IPS-20b (cell line): ENCODE measurements at regions not wholly inside any gene's neighbourhood (a gene's known extent, or its start where the extent isn't known, plus 50 kb on each side); places are given as distances from the start of the nearest gene placed in this dataset.
"Not testable (repeated sequence)": the region's sequence is repeated elsewhere in the genome, so short reads cannot be mapped to it uniquely, and the experiment has no call there.

Experiments used
- H3K27ac ChIP-seq: one replicate; pipeline ENCODE4 v1.5.1; 2013; ENCODE audit warnings: low read length
- H3K27me3 ChIP-seq: 2 replicates; pipeline ENCODE4 v1.6.1; 2013; ENCODE audit warnings: mild to moderate bottlenecking, low read length, inconsistent platforms; ENCODE audit not compliant: insufficient read depth
- H3K36me3 ChIP-seq: 2 replicates; pipeline ENCODE4 v1.6.1; 2013; ENCODE audit warnings: low read depth, mild to moderate bottlenecking, inconsistent platforms, low read length, moderate library complexity; ENCODE audit not compliant: insufficient read depth
- H3K4me1 ChIP-seq: 2 replicates; pipeline ENCODE4 v1.6.1; 2013; ENCODE audit warnings: mild to moderate bottlenecking, control low read depth, inconsistent platforms, low read length, moderate library complexity; ENCODE audit not compliant: insufficient read depth
- H3K4me3 ChIP-seq: 2 replicates; pipeline ENCODE4 v1.5.1; 2013; ENCODE audit warnings: mild to moderate bottlenecking, low read length, inconsistent platforms
- H3K9ac ChIP-seq: 2 replicates; pipeline ENCODE4 v1.6.1; 2013; ENCODE audit warnings: low read depth, mild to moderate bottlenecking, inconsistent platforms, low read length, moderate library complexity
- H3K9me3 ChIP-seq: 2 replicates; pipeline ENCODE4 v1.6.1; 2013; ENCODE audit warnings: mild to moderate bottlenecking, low read depth, low read length, inconsistent platforms; ENCODE audit not compliant: insufficient read depth

- H3K4me1 ChIP-seq, result no peaks in the 10 kb centered on the region
Observed at GRCh38 chr6:97765461-97765860, 482.4 kb upstream of the MMS22L start.

GRCh38 chr6:97771372-97771771 is 488.4 kb upstream of the MMS22L start:
- peak overlapping the region; percentile 41; the same call in 1 of the 2 replicates for H3K9ac ChIP-seq
- peaks cover 20% of the 10 kb centered on the region for H3K4me1 ChIP-seq

More at GRCh38 chr6:97765461-97765860, 482.4 kb upstream of the MMS22L start:
- Histone ChIP-seq H3K4me3 (no peak overlapping the region), H3K36me3 (no peaks in the 10 kb centered on the region), H3K9me3 (no peaks in the 10 kb centered on the region), H3K27ac (no peak overlapping the region), H3K9ac (no peak overlapping the region), H3K27me3 (no peaks in the 10 kb centered on the region)

GRCh38 chr6:97775012-97775411 is 492.0 kb upstream of the MMS22L start:
- Histone ChIP-seq H3K4me1 (peaks cover 36% of the 10 kb centered on the region), H3K9ac (no peak overlapping the region), H3K27me3 (no peaks in the 10 kb centered on the region), H3K36me3 (no peaks in the 10 kb centered on the region), H3K9me3 (no peaks in the 10 kb centered on the region), H3K27ac (no peak overlapping the region), H3K4me3 (no peak overlapping the region)

More at GRCh38 chr6:97771372-97771771, 488.4 kb upstream of the MMS22L start:
- H3K4me3 ChIP-seq, result peak overlapping the region; percentile 12; the same call in 1 of the 2 replicates
- H3K9me3 ChIP-seq, result no peaks in the 10 kb centered on the region
- H3K27ac ChIP-seq, result no peak overlapping the region
- H3K27me3 ChIP-seq, result no peaks in the 10 kb centered on the region
- no peaks in the 10 kb centered on the region for H3K36me3 ChIP-seq

- peak overlapping the region; percentile 92 for H3K27ac ChIP-seq
- peak overlapping the region; percentile 48 for H3K4me3 ChIP-seq
- peak overlapping the region; percentile 65 for H3K9ac ChIP-seq
Observed at GRCh38 chr6:97778290-97779038, 495.4 kb upstream of the MMS22L start.

GRCh38 chr6:97779039-97779766 is 496.2 kb upstream of the MMS22L start:
- H3K9me3 ChIP-seq, H3K27me3 ChIP-seq, H3K36me3 ChIP-seq: not testable (repeated sequence)
- peak overlapping the region; percentile 65 for H3K9ac ChIP-seq
- H3K27ac ChIP-seq, result peak overlapping the region; percentile 78
- H3K4me1 ChIP-seq, result peaks cover 16% of the 10 kb centered on the region
- H3K4me3 ChIP-seq, result peak overlapping the region; percentile 48

More at GRCh38 chr6:97778290-97779038, 495.4 kb upstream of the MMS22L start:
- no peaks in the 10 kb centered on the region for H3K9me3 ChIP-seq
- H3K36me3 ChIP-seq, result no peaks in the 10 kb centered on the region
- no peaks in the 10 kb centered on the region for H3K27me3 ChIP-seq
- H3K4me1 ChIP-seq, result peaks cover 19% of the 10 kb centered on the region

GRCh38 chr6:97790926-97791590 is 508.0 kb upstream of the MMS22L start:
- Histone ChIP-seq H3K4me3 (no peak overlapping the region), H3K36me3 (peaks cover 32% of the 10 kb centered on the region), H3K27me3 (no peaks in the 10 kb centered on the region), H3K9ac (no peak overlapping the region), H3K9me3 (peaks cover 38% of the 10 kb centered on the region), H3K27ac (no peak overlapping the region), H3K4me1 (no peaks in the 10 kb centered on the region)

- no peak overlapping the region for H3K9ac ChIP-seq
- no peak overlapping the region for H3K27ac ChIP-seq
- no peaks in the 10 kb centered on the region for H3K4me1 ChIP-seq
- no peaks in the 10 kb centered on the region for H3K36me3 ChIP-seq
- no peaks in the 10 kb centered on the region for H3K27me3 ChIP-seq
- no peaks in the 10 kb centered on the region for H3K9me3 ChIP-seq
- no peak overlapping the region for H3K4me3 ChIP-seq
Observed at GRCh38 chr6:97805596-97805995, 522.6 kb upstream of the MMS22L start.

GRCh38 chr6:97812940-97813339 is 529.9 kb upstream of the MMS22L start:
- H3K4me1 ChIP-seq, result peaks cover 19% of the 10 kb centered on the region
- no peaks in the 10 kb centered on the region for H3K36me3 ChIP-seq
- no peak overlapping the region for H3K27ac ChIP-seq
- H3K27me3 ChIP-seq, result no peaks in the 10 kb centered on the region
- no peak overlapping the region for H3K9ac ChIP-seq
- no peaks in the 10 kb centered on the region for H3K9me3 ChIP-seq
- H3K4me3 ChIP-seq, result no peak overlapping the region

GRCh38 chr6:97813889-97814567 is 531.0 kb upstream of the MMS22L start:
- H3K4me1 ChIP-seq, result peaks cover 21% of the 10 kb centered on the region
- no peak overlapping the region for H3K4me3 ChIP-seq
- H3K27ac ChIP-seq, result no peak overlapping the region
- no peak overlapping the region for H3K9ac ChIP-seq
- H3K36me3 ChIP-seq, result no peaks in the 10 kb centered on the region
- H3K9me3 ChIP-seq, result no peaks in the 10 kb centered on the region
- H3K27me3 ChIP-seq, result no peaks in the 10 kb centered on the region

GRCh38 chr6:97815301-97815812 is 532.3 kb upstream of the MMS22L start:
- Histone ChIP-seq H3K9me3 (no peaks in the 10 kb centered on the region), H3K27me3 (no peaks in the 10 kb centered on the region), H3K27ac (no peak overlapping the region), H3K4me3 (no peak overlapping the region), H3K4me1 (peaks cover 34% of the 10 kb centered on the region), H3K9ac (no peak overlapping the region), H3K36me3 (no peaks in the 10 kb centered on the region)

GRCh38 chr6:97816526-97816925 is 533.5 kb upstream of the MMS22L start:
- H3K9ac ChIP-seq, result no peak overlapping the region
- H3K27ac ChIP-seq, result no peak overlapping the region
- H3K4me1 ChIP-seq, result peaks cover 36% of the 10 kb centered on the region
- H3K27me3 ChIP-seq, result no peaks in the 10 kb centered on the region
- H3K9me3 ChIP-seq, result no peaks in the 10 kb centered on the region
- no peak overlapping the region for H3K4me3 ChIP-seq
- no peaks in the 10 kb centered on the region for H3K36me3 ChIP-seq
